ENCODE measurements at regions not wholly inside any gene's neighbourhood (a gene's known extent, or its start where the extent isn't known, plus 50 kb on each side); places are given as distances from the start of the nearest gene placed in this dataset.

DNA sequence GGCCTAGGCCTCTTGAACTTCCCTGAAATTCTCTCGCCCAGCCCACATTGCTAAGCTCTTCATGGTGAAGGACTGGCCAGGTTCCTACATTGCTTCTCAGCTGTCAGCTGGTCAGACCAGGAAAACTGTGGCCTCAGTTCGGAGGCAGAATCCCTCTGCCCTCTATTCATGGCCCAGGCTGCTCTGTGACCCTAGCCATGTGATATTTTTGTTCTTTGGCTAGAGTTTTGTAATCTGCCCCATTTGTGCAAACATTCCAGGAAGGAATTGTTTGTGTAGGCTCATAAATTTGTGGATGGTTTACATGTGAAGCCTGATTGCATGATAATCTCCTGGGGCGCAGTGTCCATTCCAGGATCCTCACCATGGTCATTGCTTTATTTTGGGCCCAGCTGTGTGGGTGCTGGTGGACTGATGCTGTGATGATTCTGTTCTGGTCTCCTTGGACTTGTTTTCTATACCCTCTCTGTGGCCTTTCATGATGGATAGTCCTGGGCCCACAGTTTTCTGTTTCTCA, 149.1 kb upstream of the E2F8 start:
- H3K79me2 ChIP-seq (ENCODE audit: control insufficient read depth, insufficient read depth, low read length): no peaks in the 10 kb centered on the region
- CTCF ChIA-PET: no interaction called here
- H3K27me3 ChIP-seq (replicated peaks in 1 of 4; ENCODE audit: control extremely low read depth in 1 of 4, control insufficient read depth in 3 of 4, insufficient read depth in 4 of 4, low read length in 3 of 4): no peaks in the 10 kb centered on the region
- H3K27ac Mint-ChIP-seq: no peak overlapping the region
- peaks cover 16% of the 10 kb centered on the region for H3K27me3 Mint-ChIP-seq
- peaks cover 0 to 7% (median 4%) of the 10 kb centered on the region in 3 donors for H3K9me3 ChIP-seq (ENCODE audit: control extremely low read depth in 1 of 3, control insufficient read depth in 2 of 3, insufficient read depth in 1 of 3, low read length in 2 of 3)
- no peaks in the 10 kb centered on the region for H4K20me1 ChIP-seq (ENCODE audit: control insufficient read depth, insufficient read depth, low read length, poor library complexity, severe bottlenecking)
- TF ChIP-seq EZH2 (IDR thresholded peaks at IDR 0.05; ENCODE audit: borderline replicate concordance, insufficient read depth, low read depth, low read length, poor library complexity, severe bottlenecking): no peak
- TF ChIP-seq, protein P1, sequence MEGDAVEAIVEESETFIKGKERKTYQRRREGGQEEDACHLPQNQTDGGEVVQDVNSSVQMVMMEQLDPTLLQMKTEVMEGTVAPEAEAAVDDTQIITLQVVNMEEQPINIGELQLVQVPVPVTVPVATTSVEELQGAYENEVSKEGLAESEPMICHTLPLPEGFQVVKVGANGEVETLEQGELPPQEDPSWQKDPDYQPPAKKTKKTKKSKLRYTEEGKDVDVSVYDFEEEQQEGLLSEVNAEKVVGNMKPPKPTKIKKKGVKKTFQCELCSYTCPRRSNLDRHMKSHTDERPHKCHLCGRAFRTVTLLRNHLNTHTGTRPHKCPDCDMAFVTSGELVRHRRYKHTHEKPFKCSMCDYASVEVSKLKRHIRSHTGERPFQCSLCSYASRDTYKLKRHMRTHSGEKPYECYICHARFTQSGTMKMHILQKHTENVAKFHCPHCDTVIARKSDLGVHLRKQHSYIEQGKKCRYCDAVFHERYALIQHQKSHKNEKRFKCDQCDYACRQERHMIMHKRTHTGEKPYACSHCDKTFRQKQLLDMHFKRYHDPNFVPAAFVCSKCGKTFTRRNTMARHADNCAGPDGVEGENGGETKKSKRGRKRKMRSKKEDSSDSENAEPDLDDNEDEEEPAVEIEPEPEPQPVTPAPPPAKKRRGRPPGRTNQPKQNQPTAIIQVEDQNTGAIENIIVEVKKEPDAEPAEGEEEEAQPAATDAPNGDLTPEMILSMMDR (IDR thresholded peaks at IDR 0.05): no peak
- no peak for ATAC-seq (ENCODE audit: low read depth)
- no peaks in the 10 kb centered on the region for H3K4me1 Mint-ChIP-seq
- no peaks in the 10 kb centered on the region for H3K36me3 ChIP-seq (replicated peaks in 1 of 2; ENCODE audit: control extremely low read depth in 1 of 2, control insufficient read depth in 1 of 2, extremely low read depth in 1 of 2, insufficient read depth in 2 of 2, low read length in 1 of 2)
- WGBS (ENCODE audit: insufficient coverage): 81% methylated on average over 3 of the region's 3 CpGs
- H3K9me3 Mint-ChIP-seq (ENCODE audit: insufficient read depth): peaks cover 3% of the 10 kb centered on the region
- H2AFZ ChIP-seq (ENCODE audit: insufficient read depth, low read depth, low read length, poor library complexity, severe bottlenecking): no peak overlapping the region
- no peak overlapping the region for H3K4me2 ChIP-seq (replicated peaks; ENCODE audit: low read depth, low read length, poor library complexity, severe bottlenecking)
- no peak overlapping the region for H3K4me3 ChIP-seq (ENCODE audit: control extremely low read depth in 1 of 5, extremely low read depth in 1 of 5, insufficient read depth in 1 of 5, low read depth in 2 of 5, low read length in 4 of 5)
- no peak overlapping the region for H3K27ac ChIP-seq (ENCODE audit: low read length in 2 of 2)
- DNase-seq: no peak
- H3K4me1 ChIP-seq (ENCODE audit: control insufficient read depth in 2 of 2, insufficient read depth in 2 of 2, low read length in 2 of 2): no peaks in the 10 kb centered on the region
- POLR2A ChIA-PET: no interaction called here
- H3K4me3 Mint-ChIP-seq: no peak overlapping the region
- intact Hi-C loops (cut with micrococcal nuclease): no loop called here
- H3K9ac ChIP-seq (ENCODE audit: low read length): no peak overlapping the region

DNA sequence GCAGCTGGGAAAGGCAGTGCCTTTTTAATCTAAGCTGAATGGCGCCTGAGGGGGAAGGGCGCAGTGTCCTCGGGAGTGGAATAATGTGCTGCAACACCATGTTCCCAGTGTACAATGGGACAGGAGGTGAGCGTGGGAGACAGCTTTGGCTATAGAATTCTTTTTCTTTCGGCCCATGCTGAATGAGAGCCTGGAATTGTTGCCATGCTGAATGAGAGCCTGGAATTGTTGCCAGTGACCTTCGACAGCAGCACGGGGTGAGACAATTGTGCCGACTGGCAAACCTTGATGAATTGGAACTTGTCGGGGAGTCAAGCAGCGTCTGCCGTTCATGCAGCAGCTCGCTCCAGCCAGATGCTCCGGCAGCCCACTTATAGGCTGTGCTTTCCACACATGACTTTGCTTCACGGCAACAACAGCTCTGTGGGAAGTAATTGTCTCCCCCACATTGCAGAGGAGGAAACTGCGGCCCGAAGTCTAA, 141.4 kb upstream of the E2F8 start:
- no peaks in the 10 kb centered on the region for H3K4me1 Mint-ChIP-seq
- H3K27ac Mint-ChIP-seq: no peak overlapping the region

More for the DNA sequence above, 141.4 kb upstream of the E2F8 start:
- H3K36me3 ChIP-seq (replicated peaks in 1 of 2; ENCODE audit: control extremely low read depth in 1 of 2, control insufficient read depth in 1 of 2, extremely low read depth in 1 of 2, insufficient read depth in 2 of 2, low read length in 1 of 2): no peaks in the 10 kb centered on the region
- ATAC-seq (ENCODE audit: low read depth) (no peak), DNase-seq (no peak)
- CTCF ChIA-PET: no interaction called here
- no peaks in the 10 kb centered on the region for H3K9me3 Mint-ChIP-seq (ENCODE audit: insufficient read depth)
- no peak overlapping the region for H3K4me2 ChIP-seq (replicated peaks; ENCODE audit: low read depth, low read length, poor library complexity, severe bottlenecking)
- H2AFZ ChIP-seq (ENCODE audit: insufficient read depth, low read depth, low read length, poor library complexity, severe bottlenecking): no peak overlapping the region
- 91% methylated on average over 14 of the region's 16 CpGs for WGBS (ENCODE audit: insufficient coverage)
- H3K9me3 ChIP-seq (ENCODE audit: control extremely low read depth in 1 of 3, control insufficient read depth in 2 of 3, insufficient read depth in 1 of 3, low read length in 2 of 3): no peaks in the 10 kb centered on the region
- POLR2A ChIA-PET: no interaction called here
- no peak overlapping the region for H3K4me3 ChIP-seq (ENCODE audit: control extremely low read depth in 1 of 5, extremely low read depth in 1 of 5, insufficient read depth in 1 of 5, low read depth in 2 of 5, low read length in 4 of 5)
- no peaks in the 10 kb centered on the region for H4K20me1 ChIP-seq (ENCODE audit: control insufficient read depth, insufficient read depth, low read length, poor library complexity, severe bottlenecking)
- intact Hi-C loops (cut with micrococcal nuclease): no loop called here
- peaks cover 0 to 3% (median 1%) of the 10 kb centered on the region in 4 experiments for H3K27me3 ChIP-seq (replicated peaks in 1 of 4; ENCODE audit: control extremely low read depth in 1 of 4, control insufficient read depth in 3 of 4, insufficient read depth in 4 of 4, low read length in 3 of 4)
- no peaks in the 10 kb centered on the region for H3K4me1 ChIP-seq (ENCODE audit: control insufficient read depth in 2 of 2, insufficient read depth in 2 of 2, low read length in 2 of 2)
- H3K79me2 ChIP-seq (ENCODE audit: control insufficient read depth, insufficient read depth, low read length): no peaks in the 10 kb centered on the region
- H3K4me3 Mint-ChIP-seq: no peak overlapping the region
- H3K9ac ChIP-seq (ENCODE audit: low read length): no peak overlapping the region
- H3K27ac ChIP-seq (ENCODE audit: low read length in 2 of 2): no peak overlapping the region
- H3K27me3 Mint-ChIP-seq: peaks cover 32% of the 10 kb centered on the region
- no peak for TF ChIP-seq EZH2 (IDR thresholded peaks at IDR 0.05; ENCODE audit: borderline replicate concordance, insufficient read depth, low read depth, low read length, poor library complexity, severe bottlenecking)
- TF ChIP-seq, protein P1 (IDR thresholded peaks at IDR 0.05): no peak

Data from B cell (primary cell).